C1 segment of cervical spinal cord (tissue), 14 donors: ENCODE measurements at regions not wholly inside any gene's neighbourhood (a gene's known extent, or its start where the extent isn't known, plus 50 kb on each side); places are given as distances from the start of the nearest gene placed in this dataset.

Experiments used
- DNase-seq, 14 donors: peaks; one replicate each; lab custom pipeline; 2025; lab: John Stamatoyannopoulos, UW

DNA sequence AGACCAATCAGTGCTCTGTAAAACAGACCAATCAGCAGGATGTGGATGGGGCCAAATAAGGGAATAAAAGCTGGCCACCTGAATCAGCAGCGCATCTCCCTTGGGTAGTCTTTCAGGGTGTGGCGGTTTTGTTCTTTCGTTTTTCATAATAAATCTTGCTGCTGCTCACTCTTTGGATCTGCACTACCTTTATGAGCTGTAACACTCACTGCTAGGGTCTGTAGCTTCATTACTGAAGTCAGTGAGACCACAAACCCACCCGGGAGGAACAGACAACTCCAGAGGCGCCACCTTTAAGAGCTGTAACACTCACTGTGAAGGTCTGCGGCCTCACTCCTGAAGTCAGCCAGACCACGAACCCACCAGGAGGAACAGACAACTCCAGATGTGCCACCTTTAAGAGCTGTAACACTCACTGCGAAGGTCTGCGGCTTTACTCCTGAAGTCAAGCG is 175.5 kb upstream of the PDGFD start:
- DNase-seq, result no peak

DNA sequence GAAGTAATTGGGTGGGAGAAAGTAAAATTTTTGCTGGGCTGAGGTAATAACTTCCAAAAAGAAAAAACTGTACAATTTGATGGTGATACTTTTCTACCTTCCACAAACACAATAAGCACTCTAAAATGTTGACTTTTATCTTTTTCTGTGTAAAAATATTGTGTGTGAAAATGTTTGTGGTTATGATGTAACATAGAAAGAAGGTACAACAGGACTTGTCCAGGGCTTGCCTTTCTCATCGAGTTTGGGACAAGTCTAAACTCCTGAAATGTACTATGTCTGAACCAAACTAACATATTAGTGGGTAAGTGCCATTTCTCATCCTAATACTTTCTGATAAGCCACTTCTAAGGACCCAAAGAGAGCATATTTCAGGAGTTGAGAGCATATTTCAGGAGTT is 174.2 kb upstream of the PDGFD start:
- DNase-seq, result no peak

DNA sequence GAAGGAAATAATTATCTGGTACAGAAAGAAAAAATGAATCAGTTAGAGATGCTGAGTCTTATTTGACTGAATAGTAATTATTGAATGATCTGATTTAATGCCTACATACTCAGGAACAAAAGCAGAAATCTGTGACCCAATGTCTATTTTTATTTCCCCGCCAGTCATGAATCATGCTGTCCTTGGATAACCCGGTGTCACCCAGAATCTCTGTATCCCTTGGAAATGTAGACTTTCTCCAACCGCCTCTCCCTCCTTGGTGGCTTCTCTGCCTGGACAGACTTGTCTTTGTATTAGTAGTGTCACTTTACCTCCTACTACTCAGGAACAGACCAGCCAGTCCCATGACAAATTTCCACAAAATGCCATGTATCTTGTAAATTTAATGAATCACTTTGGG is 173.3 kb upstream of the PDGFD start:
- DNase-seq, result no peak

DNA sequence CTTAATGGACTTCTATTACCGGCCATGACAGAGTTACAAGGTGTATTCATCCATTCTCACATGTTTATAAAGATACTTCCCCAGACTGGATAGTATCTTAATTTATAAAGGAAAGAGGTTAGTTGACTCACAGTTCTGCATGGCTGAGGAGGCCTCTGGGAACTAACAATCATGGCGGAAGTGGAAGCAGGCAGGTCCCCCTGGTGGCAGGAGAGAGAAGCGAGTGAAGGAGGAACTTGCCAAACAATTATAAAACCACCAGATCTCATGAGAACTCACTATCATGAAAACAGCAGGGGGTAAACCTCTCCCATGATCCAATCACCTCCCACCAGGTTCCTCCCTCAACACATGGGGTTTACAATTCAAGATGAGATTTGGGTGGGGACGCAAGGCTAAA is 170.0 kb upstream of the PDGFD start:
- no peak for DNase-seq

DNA sequence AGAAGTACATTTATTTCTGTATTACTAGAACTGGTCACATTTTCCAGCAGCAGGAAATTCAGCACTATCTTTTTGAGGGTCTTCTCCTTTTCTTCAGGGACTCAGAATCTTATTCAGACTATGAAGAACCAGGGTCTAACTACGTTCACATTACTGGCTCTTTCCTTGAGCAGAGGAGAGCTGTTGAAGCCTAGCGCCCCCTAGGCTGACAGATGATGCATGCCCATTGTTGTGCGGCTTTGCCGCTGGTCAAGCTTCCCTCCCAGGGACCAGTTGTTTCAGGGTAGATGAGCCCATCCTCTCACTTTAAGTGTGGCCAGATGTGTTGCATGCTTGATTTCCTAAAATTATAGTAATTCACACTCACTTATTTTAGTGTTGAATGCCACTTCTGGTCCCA is 168.2 kb upstream of the PDGFD start:
- DNase-seq, result no peak

DNA sequence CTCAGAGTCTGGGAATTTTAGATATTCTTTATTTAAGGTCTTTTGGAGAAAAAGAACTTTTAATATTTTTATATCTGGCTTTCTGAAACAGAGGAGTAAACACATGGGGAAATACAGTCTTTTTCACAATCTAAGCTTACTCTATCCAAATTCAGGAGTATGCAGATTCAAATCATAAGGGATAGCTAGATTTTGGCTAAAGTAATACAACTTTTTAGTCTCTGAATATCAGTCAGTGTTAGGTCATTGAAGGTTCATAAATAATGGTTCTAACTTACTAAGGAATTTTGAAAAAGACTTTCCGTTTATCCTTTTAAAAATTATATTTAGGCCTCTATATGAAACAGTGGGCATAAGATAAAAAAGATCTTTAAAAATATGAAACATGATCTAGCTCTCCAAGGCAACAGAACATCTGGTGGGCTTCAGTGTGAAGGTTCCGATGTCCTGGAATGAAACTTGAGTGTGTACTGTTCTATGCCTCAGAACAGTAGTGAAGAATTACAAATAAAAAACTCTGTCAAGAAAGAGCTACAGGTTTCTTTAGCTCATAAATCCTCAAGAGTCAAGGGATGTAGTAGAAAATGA is 165.2 kb upstream of the PDGFD start:
- DNase-seq, result no peak

DNA sequence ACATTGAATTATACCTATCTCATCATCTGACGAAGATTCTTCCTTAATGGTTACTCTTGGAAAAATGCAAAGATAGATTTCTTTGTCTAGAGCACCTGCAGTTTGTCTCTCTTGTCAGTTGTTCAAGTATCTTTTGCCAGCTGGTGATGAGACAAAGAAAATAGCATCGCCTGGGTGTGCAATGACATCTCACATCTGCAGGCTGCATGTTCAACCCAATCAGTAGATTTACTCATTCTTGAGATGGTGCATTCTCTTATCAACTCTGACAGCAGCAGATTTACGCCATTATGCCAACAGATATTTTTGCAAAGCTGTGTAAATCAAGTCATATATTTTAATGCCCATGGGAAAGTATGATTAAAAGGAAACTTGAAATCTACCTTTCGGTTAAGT is 164.6 kb upstream of the PDGFD start:
- no peak for DNase-seq

DNA sequence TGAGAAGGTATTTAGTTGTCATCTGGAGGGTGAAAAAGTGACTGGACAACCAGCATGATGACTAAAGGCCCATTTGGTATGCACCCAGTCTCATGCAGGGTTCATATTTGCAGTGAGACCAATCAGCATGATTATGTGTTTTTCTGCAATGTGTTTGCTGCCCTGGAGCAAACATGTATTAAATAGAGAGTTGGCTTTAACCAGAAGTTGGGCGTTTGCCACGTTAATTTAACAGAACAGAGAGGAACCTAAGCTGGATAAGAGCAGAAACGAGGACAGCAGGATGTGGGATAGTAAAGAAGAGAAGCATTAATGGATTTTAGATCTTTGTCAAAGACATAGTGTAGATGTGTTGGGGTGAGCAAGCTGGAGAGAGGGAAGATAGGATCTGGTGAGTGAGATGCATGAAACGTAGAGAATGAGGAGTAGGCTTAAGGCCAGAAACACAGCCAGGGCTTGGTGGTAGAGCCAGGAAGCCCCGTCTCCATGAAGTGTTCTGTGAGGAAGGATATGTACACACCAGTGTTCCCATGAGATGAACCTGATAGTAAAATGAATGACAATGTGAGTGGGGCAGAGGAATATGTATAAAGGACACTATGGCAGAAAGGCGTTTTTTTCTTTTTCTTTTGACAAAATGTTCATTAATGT is 164.0 kb upstream of the PDGFD start:
- DNase-seq, result no peak

DNA sequence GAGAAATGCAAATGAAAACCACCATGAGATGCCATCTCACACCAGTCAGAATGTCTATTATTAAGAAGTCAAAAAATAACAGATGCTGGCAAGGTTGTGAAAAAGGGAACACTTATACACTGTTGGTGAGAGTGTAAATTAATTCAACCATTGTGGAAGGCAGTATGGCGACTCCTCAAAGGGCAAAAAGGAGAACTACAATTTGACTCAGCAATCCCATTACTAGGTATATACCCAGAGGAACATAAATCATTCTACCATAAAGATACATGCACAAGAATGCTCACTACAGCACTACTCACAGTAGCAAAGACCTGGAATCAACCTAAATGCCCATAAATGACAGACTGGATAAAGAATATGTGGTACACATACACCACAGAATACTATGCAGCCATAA is 161.1 kb upstream of the PDGFD start:
- DNase-seq, result no peak

DNA sequence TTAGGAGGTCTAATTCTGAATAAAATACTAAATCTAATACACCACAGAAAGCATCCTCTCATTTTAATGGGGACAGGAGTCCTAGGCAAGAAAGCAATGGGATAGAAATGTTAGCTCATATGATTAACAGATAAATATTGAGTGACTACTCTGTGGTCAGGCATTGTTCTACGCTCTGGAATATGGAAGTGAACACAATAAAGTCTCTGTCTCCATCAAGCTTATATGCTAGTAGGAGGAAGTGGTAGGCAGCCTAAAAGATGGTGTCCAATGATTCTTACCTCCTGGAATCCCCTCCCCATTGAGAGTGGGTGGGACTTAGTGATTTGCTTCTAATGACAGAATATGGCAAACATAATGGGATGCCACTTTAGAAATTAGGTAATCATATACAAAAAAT is 160.3 kb upstream of the PDGFD start:
- no peak for DNase-seq

DNA sequence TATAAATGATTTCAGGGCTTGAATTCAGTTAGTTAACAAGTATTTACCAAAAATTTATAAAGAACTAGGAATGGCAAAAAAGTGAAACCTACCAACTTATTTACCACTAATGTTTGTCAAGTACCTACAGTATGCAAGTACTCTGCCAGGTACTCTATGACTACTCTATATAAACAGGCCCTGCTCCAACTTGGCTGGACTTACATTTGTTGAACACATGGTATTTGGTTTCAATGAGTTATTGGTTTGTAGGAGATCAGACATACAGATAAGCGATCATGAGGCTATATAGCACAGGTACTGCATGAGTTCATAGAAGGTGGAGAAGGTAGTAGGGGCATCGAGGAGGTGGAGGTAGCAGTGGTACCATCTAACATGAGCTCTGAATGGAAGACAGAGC is 159.9 kb upstream of the PDGFD start:
- no peak for DNase-seq

DNA sequence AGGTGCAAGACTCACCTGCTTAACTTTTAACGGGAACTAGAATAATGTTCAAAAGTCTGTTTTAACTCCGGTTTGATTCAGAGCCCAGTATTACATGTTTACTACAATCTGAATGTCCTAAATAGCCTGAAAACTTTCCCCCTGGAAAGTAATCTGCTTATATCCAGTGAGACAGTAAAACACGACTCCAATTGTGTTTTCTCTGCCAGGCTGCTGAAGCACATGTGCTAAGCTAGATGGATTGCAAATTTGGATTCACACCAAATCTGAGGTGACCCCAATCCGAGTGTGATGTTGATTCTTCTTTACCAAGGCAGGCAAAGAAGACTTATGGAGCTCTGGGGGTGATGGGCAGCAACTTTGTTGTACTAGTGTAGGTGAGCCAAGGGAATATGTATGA is 158.7 kb upstream of the PDGFD start:
- no peak for DNase-seq

DNA sequence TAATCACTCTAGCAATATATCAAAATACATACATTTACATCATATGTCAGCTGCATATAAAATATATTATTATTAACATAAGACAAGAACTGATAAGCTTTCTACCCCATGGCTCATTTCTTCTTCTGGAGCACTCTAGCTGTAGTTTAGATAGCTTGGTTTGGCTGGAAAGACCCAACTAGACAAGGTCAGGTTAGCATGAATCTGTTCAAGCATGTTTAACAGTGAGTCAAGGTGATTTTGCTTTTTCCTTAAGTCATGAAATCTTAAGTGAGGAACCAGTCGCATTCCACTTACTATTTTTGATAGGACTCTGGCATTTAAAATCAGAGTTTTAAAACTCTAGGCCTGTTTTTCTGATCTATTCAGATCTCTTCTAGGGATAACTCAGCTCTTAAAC is 157.0 kb upstream of the PDGFD start:
- DNase-seq, result no peak

DNA sequence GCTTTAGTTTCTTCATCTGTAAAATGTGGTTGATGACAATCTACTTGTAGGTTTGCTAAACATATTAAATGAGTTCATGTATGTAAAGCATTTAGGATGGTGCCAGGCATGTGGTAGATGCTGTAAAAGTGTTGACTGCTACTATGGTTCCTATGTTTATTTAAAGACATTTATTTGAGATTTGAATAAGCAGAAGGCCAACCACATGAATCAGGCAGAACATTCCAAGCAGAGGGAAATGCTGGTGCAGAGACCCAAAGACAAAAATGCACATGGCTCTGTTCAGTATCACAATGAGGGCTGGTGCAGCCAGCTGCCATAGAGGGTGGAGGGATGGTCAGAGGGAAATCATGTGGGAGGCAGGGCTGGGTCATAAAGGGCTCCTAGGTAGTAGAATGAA is 156.2 kb upstream of the PDGFD start:
- no peak for DNase-seq

DNA sequence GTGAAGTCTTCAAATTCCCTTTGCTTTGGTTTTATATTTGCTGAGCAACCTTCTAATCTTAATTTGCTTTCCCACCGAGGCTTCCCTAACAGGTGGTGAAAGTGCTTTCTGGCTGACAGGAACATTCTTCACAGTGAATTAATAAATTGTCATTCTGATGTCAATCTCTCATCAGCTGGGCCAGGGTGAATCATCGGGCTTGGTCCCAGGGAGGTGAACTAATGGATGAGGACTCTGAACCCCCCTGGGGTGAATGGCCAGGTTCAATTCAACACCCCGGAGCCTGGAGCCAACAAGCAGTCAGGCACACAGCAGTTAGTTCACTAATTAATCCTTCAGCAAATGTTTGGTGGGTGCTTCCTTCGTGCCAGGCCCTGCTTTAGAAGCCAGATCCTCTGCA is 155.4 kb upstream of the PDGFD start:
- DNase-seq, result no peak

DNA sequence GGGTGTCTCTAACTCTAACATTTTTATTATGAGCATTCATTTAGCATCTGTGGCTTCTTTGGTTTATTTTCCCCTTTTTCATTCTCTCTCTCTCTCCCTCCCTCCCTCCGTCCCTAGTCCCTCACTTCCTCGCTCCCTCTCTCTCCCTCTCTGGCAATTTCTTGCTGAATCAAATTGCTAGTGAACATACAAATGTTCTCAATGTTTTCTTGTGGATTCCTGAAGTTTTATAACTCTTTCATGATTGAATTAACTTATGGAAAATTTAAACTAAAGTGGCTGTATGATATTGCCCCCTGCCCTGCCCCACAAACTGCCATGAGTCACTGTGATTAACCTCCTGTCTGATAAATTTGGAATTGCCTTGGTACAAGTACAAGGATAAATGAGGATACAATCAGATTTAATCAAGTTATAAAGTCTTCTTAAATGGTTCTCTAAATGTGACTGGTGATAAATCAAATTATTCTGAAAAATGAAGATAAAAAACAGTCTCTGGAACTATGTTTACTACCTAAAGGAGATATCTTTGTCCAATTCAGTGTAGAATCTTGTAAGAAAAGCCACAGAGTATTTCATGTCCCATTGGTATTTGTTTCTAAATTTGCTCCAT is 143.0 kb upstream of the PDGFD start:
- DNase-seq, result no peak

DNA sequence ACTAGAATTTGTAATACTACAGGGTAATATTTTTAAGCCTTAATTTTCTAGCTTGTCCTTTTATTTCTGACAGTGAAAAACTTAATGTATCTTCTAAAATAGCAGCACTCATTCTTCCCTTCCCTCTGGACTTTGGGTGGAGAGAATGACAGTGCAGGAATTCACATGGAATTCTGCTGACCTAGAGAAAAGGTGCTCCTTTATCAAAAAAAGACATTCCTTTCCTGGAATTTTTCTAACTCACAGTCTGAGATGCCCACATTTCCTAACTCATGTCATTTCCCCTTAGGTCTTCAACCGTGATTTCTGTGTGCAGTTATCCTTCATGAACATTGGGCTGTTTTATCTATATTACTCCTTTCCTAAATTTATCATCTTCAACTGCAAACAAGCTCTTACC is 137.8 kb upstream of the PDGFD start:
- DNase-seq, result no peak

DNA sequence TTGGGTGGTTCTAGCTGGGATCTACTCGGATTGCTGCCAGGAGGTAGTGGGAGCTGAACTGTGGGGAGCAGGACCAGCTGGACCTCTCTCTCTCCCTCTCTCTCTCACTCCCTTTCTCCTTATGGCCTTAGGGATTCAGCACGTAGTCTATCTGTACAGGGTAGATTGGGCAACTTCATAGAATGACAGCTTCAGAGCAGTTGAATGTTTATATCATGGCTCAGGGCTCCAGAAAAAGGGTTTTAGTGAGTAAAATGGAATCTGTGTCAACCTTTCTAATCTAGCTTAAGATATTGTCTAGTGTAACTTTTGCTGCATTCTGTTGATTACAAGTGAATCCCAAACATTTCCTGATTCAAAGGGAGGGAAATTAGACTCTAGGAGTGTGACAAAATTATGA is 127.7 kb upstream of the PDGFD start:
- no peak for DNase-seq

DNA sequence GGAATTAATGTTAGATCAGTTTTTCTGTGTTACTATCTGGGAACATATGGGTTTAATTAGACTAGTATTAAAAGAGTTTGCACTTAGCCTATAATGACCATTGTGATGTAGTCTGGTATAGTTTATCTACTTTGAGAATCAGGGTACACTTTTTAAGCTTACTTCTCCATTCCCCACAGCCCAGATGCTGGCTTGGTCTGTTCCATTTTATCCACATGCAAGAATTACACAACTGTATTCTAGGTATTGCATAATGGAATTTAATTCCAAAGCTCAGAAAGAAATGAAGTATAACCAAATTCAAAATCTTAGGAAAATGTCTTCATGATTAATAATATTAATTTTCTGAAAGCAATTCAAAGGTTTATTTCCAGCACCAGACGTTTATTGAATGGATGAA is 122.2 kb upstream of the PDGFD start:
- no peak for DNase-seq

DNA sequence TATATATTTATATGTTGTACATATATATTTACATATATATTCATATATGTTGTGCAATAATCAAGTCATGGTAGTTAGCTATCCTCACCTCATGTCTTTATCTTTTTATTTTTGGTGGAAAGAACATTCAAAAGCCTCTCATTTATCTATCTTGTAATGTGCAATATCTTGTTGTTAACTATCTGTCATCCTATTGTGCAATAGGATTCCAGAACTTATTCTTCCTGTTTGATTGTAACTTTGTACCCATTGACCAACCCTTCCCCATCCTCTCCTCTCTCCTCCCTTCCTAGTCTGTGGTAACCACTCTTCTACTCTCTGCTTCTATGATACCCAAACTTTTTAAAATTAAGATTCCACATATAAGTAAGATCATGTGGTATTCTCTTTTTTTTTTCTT is 115.6 kb upstream of the PDGFD start:
- no peak for DNase-seq

DNA sequence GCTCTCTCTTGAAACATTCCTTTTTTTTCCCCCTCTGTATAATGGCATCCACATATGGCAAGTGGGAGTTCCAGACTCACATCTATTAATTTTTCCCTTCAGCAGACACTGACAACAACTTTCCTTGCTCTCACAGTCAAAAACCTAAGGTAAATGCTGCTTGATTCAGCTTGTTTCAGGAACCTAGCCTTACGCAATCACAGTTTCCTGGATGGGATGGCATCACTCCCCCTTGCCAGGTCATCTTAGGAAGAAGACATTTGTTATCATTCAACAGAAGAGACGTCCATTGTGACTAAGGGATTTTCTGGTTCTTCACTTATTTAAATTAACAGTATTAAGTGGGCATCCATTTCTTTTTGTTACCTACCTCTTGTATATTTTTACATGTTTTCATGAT is 112.0 kb upstream of the PDGFD start:
- DNase-seq, result no peak

DNA sequence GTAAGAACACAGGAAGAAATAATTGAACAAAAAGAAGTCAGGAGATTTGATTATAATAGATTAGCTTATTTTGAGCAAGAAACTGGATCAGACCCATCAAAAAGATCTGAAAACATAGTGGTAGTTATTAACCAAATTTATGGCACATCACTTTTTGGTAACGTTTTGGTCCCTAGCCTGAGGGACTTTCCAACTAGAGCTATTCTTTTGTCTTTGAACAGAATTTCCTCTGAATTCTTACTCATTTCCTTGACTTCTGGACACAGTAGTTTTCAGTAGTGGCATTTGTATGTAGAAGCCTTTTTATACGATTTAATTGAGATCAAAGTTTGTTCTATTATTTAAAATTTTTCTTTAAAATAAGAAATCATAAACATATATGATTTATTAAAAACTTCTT is 96.5 kb upstream of the PDGFD start:
- DNase-seq, result no peak

DNA sequence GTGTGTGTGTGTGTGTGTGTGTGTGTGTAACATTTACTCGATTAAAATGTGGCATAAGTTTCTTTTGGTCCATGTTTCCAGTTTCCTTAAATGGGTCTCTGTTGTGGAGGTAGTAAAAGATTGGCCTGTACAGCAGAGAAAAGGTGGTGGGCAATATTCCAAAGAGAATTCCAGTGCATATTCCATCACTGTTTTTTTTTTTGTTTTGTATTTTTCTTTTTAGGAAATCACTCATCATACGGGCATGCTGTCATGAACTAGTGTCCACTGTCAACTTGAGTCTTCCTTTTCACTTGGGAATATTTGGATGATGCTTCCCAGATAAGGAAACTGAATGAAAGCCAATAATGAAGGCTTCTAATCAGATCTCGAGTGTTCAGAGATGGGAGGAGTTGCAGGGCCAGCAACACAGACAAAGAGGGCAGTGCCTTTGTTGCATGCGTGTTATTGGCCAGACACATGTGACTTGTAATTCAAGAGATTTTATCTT is 95.2 kb upstream of the PDGFD start:
- DNase-seq, result no peak
